Glomerular endothelial cell (primary cell): ENCODE measurements at regions not wholly inside any gene's neighbourhood (a gene's known extent, or its start where the extent isn't known, plus 50 kb on each side); places are given as distances from the start of the nearest gene placed in this dataset.

Source experiments
- DNase-seq: peaks from one replicate; pipeline ENCODE4 v3.0.0-alpha.2; 2011; ENCODE audit warnings: low read depth, low spot score; ENCODE audit errors: extremely low read depth

GRCh38 chr22:47398921-47399790 lies 636.7 kb downstream of the TBC1D22A start:
- DNase-seq, result no peak

GRCh38 chr22:47398491-47398890 lies 636.0 kb downstream of the TBC1D22A start:
- no peak for DNase-seq

GRCh38 chr22:47397673-47398072 lies 635.2 kb downstream of the TBC1D22A start:
- no peak for DNase-seq

- no peak for DNase-seq
Measured at GRCh38 chr22:47396515-47396914, 634.1 kb downstream of the TBC1D22A start.

- DNase-seq, result no peak
Measured at GRCh38 chr22:47396105-47396504, 633.7 kb downstream of the TBC1D22A start.

GRCh38 chr22:47395481-47395880 lies 633.0 kb downstream of the TBC1D22A start:
- no peak for DNase-seq

GRCh38 chr22:47394504-47395440 lies 632.3 kb downstream of the TBC1D22A start:
- DNase-seq, result no peak

- no peak for DNase-seq
Measured at GRCh38 chr22:47393191-47393590, 630.7 kb downstream of the TBC1D22A start.

GRCh38 chr22:47392729-47393128 lies 630.3 kb downstream of the TBC1D22A start:
- no peak for DNase-seq

- no peak for DNase-seq
Measured at GRCh38 chr22:47392054-47392347, 629.6 kb downstream of the TBC1D22A start.

- no peak for DNase-seq
Measured at GRCh38 chr22:47391169-47392053, 629.0 kb downstream of the TBC1D22A start.

GRCh38 chr22:47390026-47390970 lies 627.8 kb downstream of the TBC1D22A start:
- no peak for DNase-seq

GRCh38 chr22:47389201-47389600 lies 626.8 kb downstream of the TBC1D22A start:
- DNase-seq, result no peak

- DNase-seq, result no peak
Measured at GRCh38 chr22:47388778-47389177, 626.3 kb downstream of the TBC1D22A start.

- no peak for DNase-seq
Measured at GRCh38 chr22:47388331-47388730, 625.9 kb downstream of the TBC1D22A start.

GRCh38 chr22:47386812-47387510 lies 624.5 kb downstream of the TBC1D22A start:
- DNase-seq, result no peak

GRCh38 chr22:47384977-47385376 lies 622.5 kb downstream of the TBC1D22A start:
- DNase-seq, result no peak

GRCh38 chr22:47382164-47382890 lies 619.9 kb downstream of the TBC1D22A start:
- no peak for DNase-seq
